ENCODE measurements at regions not wholly inside any gene's neighbourhood (a gene's known extent, or its start where the extent isn't known, plus 50 kb on each side); places are given as distances from the start of the nearest gene placed in this dataset.
"Not testable (repeated sequence)": the region's sequence is repeated elsewhere in the genome, so short reads cannot be mapped to it uniquely, and the experiment has no call there.

DNA sequence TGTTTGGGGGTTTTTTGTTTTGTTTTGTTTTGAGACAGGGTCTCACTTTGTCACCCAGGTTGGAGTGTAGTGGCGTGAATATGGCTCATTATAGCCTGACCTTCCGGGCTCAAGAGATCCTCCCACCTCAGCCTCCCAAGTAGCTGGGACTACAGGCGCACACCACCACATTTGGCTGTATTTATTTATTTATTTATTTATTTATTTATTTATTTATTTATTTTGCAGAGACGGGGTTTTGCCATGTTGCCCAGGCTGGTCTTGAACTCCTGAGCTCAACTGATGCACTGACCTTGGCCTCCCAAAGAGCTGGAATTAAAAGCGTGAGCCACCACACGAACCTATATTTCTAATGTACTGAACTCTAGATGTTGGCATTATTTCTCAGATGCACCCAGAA, 105.2 kb upstream of the BEND4 start:
- intact Hi-C loops (cut with micrococcal nuclease; ENCODE audit: unreplicated experiment); H3K9me3 ChIP-seq (replicated peaks; ENCODE audit: control insufficient read depth, insufficient read depth, low read length); CTCF ChIA-PET; H3K9ac ChIP-seq (ENCODE audit: control insufficient read depth, insufficient read depth, low read length); H3K4me3 ChIP-seq; ATAC-seq; H3K36me3 ChIP-seq (ENCODE audit: control insufficient read depth in 2 of 2, insufficient read depth in 2 of 2, low read length in 1 of 2); DNase-seq (ENCODE audit: low read depth, low spot score); POLR2A ChIA-PET; H3K27ac ChIP-seq (ENCODE audit: control insufficient read depth, insufficient read depth); H3K79me2 ChIP-seq (ENCODE audit: control insufficient read depth, insufficient read depth, low read length); H4K20me1 ChIP-seq (ENCODE audit: control insufficient read depth, insufficient read depth); in situ Hi-C loops (cut with MboI); H2AFZ ChIP-seq (ENCODE audit: control insufficient read depth, low read depth, low read length); H3K4me2 ChIP-seq (ENCODE audit: control insufficient read depth, insufficient read depth); FAIRE-seq; SMC1A ChIA-PET (ENCODE audit: uncharacterized antibody, unreplicated experiment); H3K4me1 ChIP-seq (ENCODE audit: control insufficient read depth, insufficient read depth, low read length); RAD21 ChIA-PET (ENCODE audit: unreplicated experiment); H3K27me3 ChIP-seq (replicated peaks in 1 of 2; ENCODE audit: control insufficient read depth in 2 of 2, insufficient read depth in 2 of 2, low read length in 1 of 2); BruUV-seq (replicated peaks): not testable (repeated sequence)
- WGBS (ENCODE audit: insufficient coverage, insufficient replicate concordance, low lambda C conversion rate, missing lambda C conversion rate): 54% methylated on average over 6 of the region's 6 CpGs

GRCh38 chr4:42262701-42263490, 110.4 kb upstream of the BEND4 start:
- CTCF ChIA-PET: no interaction called here
- WGBS (ENCODE audit: insufficient coverage, insufficient replicate concordance, low lambda C conversion rate, missing lambda C conversion rate): 53% methylated on average over 8 of the region's 8 CpGs
- RAD21 ChIA-PET (ENCODE audit: unreplicated experiment): no interaction called here
- in situ Hi-C loops (cut with MboI) (no loop called here), intact Hi-C loops (cut with micrococcal nuclease; ENCODE audit: unreplicated experiment) (no loop called here)
- POLR2A ChIA-PET: no interaction called here
- no peaks in the 10 kb centered on the region for H3K4me1 ChIP-seq (ENCODE audit: control insufficient read depth, insufficient read depth, low read length)
- no peak overlapping the region for H3K27ac ChIP-seq (ENCODE audit: control insufficient read depth, insufficient read depth)
- H3K4me3 ChIP-seq: no peak overlapping the region
- DNase-seq (ENCODE audit: low read depth, low spot score) (no peak), FAIRE-seq (no peak), ATAC-seq (no peak)
- no peaks in the 10 kb centered on the region for H3K36me3 ChIP-seq (ENCODE audit: control insufficient read depth in 2 of 2, insufficient read depth in 2 of 2, low read length in 1 of 2)
- H3K4me2 ChIP-seq (ENCODE audit: control insufficient read depth, insufficient read depth): no peak overlapping the region
- no peaks in the 10 kb centered on the region for H3K79me2 ChIP-seq (ENCODE audit: control insufficient read depth, insufficient read depth, low read length)
- BruUV-seq (replicated peaks): no TSS peak
- no peak overlapping the region for H2AFZ ChIP-seq (ENCODE audit: control insufficient read depth, low read depth, low read length)
- H3K9me3 ChIP-seq (replicated peaks; ENCODE audit: control insufficient read depth, insufficient read depth, low read length): no peaks in the 10 kb centered on the region
- no peaks in the 10 kb centered on the region for H3K27me3 ChIP-seq (replicated peaks in 1 of 2; ENCODE audit: control insufficient read depth in 2 of 2, insufficient read depth in 2 of 2, low read length in 1 of 2)
- no peaks in the 10 kb centered on the region for H4K20me1 ChIP-seq (ENCODE audit: control insufficient read depth, insufficient read depth)
- SMC1A ChIA-PET (ENCODE audit: uncharacterized antibody, unreplicated experiment): no interaction called here
- TF ChIP-seq CREB1 (IDR thresholded peaks at IDR 0.05; ENCODE audit: low read depth): no peak
- TF ChIP-seq, protein P1, sequence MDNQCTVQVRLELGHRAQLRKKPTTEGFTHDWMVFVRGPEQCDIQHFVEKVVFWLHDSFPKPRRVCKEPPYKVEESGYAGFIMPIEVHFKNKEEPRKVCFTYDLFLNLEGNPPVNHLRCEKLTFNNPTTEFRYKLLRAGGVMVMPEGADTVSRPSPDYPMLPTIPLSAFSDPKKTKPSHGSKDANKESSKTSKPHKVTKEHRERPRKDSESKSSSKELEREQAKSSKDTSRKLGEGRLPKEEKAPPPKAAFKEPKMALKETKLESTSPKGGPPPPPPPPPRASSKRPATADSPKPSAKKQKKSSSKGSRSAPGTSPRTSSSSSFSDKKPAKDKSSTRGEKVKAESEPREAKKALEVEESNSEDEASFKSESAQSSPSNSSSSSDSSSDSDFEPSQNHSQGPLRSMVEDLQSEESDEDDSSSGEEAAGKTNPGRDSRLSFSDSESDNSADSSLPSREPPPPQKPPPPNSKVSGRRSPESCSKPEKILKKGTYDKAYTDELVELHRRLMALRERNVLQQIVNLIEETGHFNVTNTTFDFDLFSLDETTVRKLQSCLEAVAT (IDR thresholded peaks at IDR 0.05): no peak
- TF ChIP-seq BACH1 (IDR thresholded peaks at IDR 0.05; ENCODE audit: borderline replicate concordance): no peak
- TF ChIP-seq POLR2AphosphoS5 (IDR thresholded peaks at IDR 0.05; ENCODE audit: low read length): no peak
- H3K9ac ChIP-seq (ENCODE audit: control insufficient read depth, insufficient read depth, low read length): no peak overlapping the region
